ENCODE measurements at regions not wholly inside any gene's neighbourhood (a gene's known extent, or its start where the extent isn't known, plus 50 kb on each side); places are given as distances from the start of the nearest gene placed in this dataset.

DNA sequence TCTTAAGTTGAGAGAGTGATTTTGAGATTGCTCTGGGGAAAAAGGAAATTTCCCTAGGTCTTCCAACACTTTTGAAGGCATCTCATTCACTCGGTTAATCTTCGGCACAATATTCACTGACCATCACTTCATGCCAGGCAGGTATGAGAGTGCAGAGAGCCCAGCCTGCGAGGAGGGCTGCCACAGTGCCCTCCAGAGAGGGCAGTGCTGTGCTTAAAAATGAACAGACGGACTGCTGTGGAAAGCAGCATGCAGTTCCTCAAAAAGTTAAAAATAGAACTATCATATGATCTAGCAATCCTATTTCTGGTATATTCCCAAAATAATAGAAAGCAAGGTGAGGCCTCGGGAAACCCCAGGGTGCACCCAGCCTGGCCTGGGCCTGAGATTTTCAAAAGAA is 374.9 kb upstream of the RAB6C start:
- TF ChIP-seq, protein P1, sequence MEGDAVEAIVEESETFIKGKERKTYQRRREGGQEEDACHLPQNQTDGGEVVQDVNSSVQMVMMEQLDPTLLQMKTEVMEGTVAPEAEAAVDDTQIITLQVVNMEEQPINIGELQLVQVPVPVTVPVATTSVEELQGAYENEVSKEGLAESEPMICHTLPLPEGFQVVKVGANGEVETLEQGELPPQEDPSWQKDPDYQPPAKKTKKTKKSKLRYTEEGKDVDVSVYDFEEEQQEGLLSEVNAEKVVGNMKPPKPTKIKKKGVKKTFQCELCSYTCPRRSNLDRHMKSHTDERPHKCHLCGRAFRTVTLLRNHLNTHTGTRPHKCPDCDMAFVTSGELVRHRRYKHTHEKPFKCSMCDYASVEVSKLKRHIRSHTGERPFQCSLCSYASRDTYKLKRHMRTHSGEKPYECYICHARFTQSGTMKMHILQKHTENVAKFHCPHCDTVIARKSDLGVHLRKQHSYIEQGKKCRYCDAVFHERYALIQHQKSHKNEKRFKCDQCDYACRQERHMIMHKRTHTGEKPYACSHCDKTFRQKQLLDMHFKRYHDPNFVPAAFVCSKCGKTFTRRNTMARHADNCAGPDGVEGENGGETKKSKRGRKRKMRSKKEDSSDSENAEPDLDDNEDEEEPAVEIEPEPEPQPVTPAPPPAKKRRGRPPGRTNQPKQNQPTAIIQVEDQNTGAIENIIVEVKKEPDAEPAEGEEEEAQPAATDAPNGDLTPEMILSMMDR (IDR thresholded peaks at IDR 0.05), result no peak
- no peak for TF ChIP-seq POLR2A (IDR thresholded peaks at IDR 0.05)

All from Peyer's patch (tissue), 4 donors.